ENCODE measurements at regions not wholly inside any gene's neighbourhood (a gene's known extent, or its start where the extent isn't known, plus 50 kb on each side); places are given as distances from the start of the nearest gene placed in this dataset.

GRCh38 chr17:11056926-11057325, 184.1 kb upstream of the SHISA6 start:
- H3K4me1 ChIP-seq: no peaks in the 10 kb centered on the region
- ATAC-seq (no peak), DNase-seq (no peak)
- no peaks in the 10 kb centered on the region for H3K27me3 ChIP-seq
- no peaks in the 10 kb centered on the region for H3K36me3 ChIP-seq (replicated peaks in 1 of 2; ENCODE audit: insufficient read depth in 1 of 2, low read depth in 2 of 2)
- no peak overlapping the region for H3K4me3 ChIP-seq
- no peaks in the 10 kb centered on the region for H3K9me3 ChIP-seq
- intact Hi-C loops (cut with DNase I): no loop called here
- no peak overlapping the region for H3K27ac ChIP-seq
- TF ChIP-seq POLR2A (IDR thresholded peaks at IDR 0.05) (no peak), CTCF (IDR thresholded peaks at IDR 0.05) (no peak)

- H3K27me3 ChIP-seq: no peaks in the 10 kb centered on the region
- H3K36me3 ChIP-seq (replicated peaks in 1 of 2; ENCODE audit: insufficient read depth in 1 of 2, low read depth in 2 of 2): no peaks in the 10 kb centered on the region
- TF ChIP-seq POLR2A (IDR thresholded peaks at IDR 0.05): no peak
- TF ChIP-seq CTCF (IDR thresholded peaks at IDR 0.05): no peak
- no peaks in the 10 kb centered on the region for H3K4me1 ChIP-seq
- H3K27ac ChIP-seq: no peak overlapping the region
- H3K9me3 ChIP-seq: no peaks in the 10 kb centered on the region
- ATAC-seq (no peak), DNase-seq (no peak)
- intact Hi-C loops (cut with DNase I): no loop called here
- H3K4me3 ChIP-seq: no peak overlapping the region
- WGBS, 2 donors: 71 to 86% methylated on average over 3 of the region's 3 CpGs
Measured at GRCh38 chr17:11053846-11054245, 187.2 kb upstream of the SHISA6 start.

GRCh38 chr17:11049539-11049938, 191.5 kb upstream of the SHISA6 start:
- intact Hi-C loops (cut with DNase I): loop anchor here (10.0 kb wide), 1 partner anchor 65 kb away; no protein-coding TSS in a partner anchor
- no peak overlapping the region for H3K27ac ChIP-seq
- TF ChIP-seq CTCF (IDR thresholded peaks at IDR 0.05) (no peak), POLR2A (IDR thresholded peaks at IDR 0.05) (no peak)
- H3K27me3 ChIP-seq: no peaks in the 10 kb centered on the region
- ATAC-seq (no peak), DNase-seq (no peak)
- no peaks in the 10 kb centered on the region for H3K9me3 ChIP-seq
- H3K4me3 ChIP-seq: no peak overlapping the region
- 51 to 67% methylated on average over 2 of the region's 2 CpGs for WGBS, 2 donors
- H3K4me1 ChIP-seq: no peaks in the 10 kb centered on the region
- no peaks in the 10 kb centered on the region for H3K36me3 ChIP-seq (replicated peaks in 1 of 2; ENCODE audit: insufficient read depth in 1 of 2, low read depth in 2 of 2)

- TF ChIP-seq POLR2A (IDR thresholded peaks at IDR 0.05): no peak
- TF ChIP-seq CTCF (IDR thresholded peaks at IDR 0.05): no peak
- Histone ChIP-seq H3K4me3 (no peak overlapping the region), H3K27ac (no peak overlapping the region), H3K27me3 (no peaks in the 10 kb centered on the region), H3K4me1 (no peaks in the 10 kb centered on the region), H3K36me3 (replicated peaks in 1 of 2; ENCODE audit: insufficient read depth in 1 of 2, low read depth in 2 of 2) (no peaks in the 10 kb centered on the region), H3K9me3 (no peaks in the 10 kb centered on the region)
- DNase-seq (no peak), ATAC-seq (no peak)
- WGBS, 2 donors: 67 to 75% methylated on average over 2 of the region's 2 CpGs
- intact Hi-C loops (cut with DNase I): loop anchor here (10.0 kb wide), 1 partner anchor 68 kb away; no protein-coding TSS in a partner anchor
Measured at GRCh38 chr17:11047228-11047627, 193.8 kb upstream of the SHISA6 start.

- Histone ChIP-seq H3K36me3 (replicated peaks in 1 of 2; ENCODE audit: insufficient read depth in 1 of 2, low read depth in 2 of 2) (no peaks in the 10 kb centered on the region), H3K4me3 (no peak overlapping the region), H3K27me3 (no peaks in the 10 kb centered on the region), H3K9me3 (peaks cover 0 to 8% (median 0%) of the 10 kb centered on the region in 3 donors), H3K27ac (no peak overlapping the region), H3K4me1 (no peaks in the 10 kb centered on the region)
- 38 to 50% methylated on average over 1 of the region's 1 CpG for WGBS, 2 donors
- TF ChIP-seq POLR2A (IDR thresholded peaks at IDR 0.05) (no peak), CTCF (IDR thresholded peaks at IDR 0.05) (no peak)
- DNase-seq (no peak), ATAC-seq (no peak)
- intact Hi-C loops (cut with DNase I): no loop called here
Measured at GRCh38 chr17:11039342-11039741, 201.5 kb upstream of the PIRT start.

Data from body of pancreas (tissue), 4 donors.